GM12874 (cell line): ENCODE measurements at regions not wholly inside any gene's neighbourhood (a gene's known extent, or its start where the extent isn't known, plus 50 kb on each side); places are given as distances from the start of the nearest gene placed in this dataset.

Experiments used
- CTCF ChIP-seq: IDR thresholded peaks from 2 replicates; pipeline ENCODE4 v1.5.1; 2011; ENCODE audit warnings: low read depth, mild to moderate bottlenecking, control low read depth, low read length, moderate library complexity; ENCODE audit not compliant: insufficient read depth

- no peak for TF ChIP-seq CTCF
Measured at GRCh38 chr1:192053531-192053971, 104.7 kb upstream of the RGS18 start.

- no peak for TF ChIP-seq CTCF
Measured at GRCh38 chr1:192057766-192058165, 100.5 kb upstream of the RGS18 start.

- TF ChIP-seq CTCF = no peak
Measured at GRCh38 chr1:192059407-192059806, 98.9 kb upstream of the RGS18 start.

- TF ChIP-seq CTCF = no peak
Measured at GRCh38 chr1:192061556-192061955, 96.7 kb upstream of the RGS18 start.

GRCh38 chr1:192065087-192065486, 93.2 kb upstream of the RGS18 start:
- no peak for TF ChIP-seq CTCF

GRCh38 chr1:192066202-192066601, 92.1 kb upstream of the RGS18 start:
- no peak for TF ChIP-seq CTCF

- no peak for TF ChIP-seq CTCF
Measured at GRCh38 chr1:192067360-192067759, 90.9 kb upstream of the RGS18 start.

GRCh38 chr1:192070213-192070612, 88.0 kb upstream of the RGS18 start:
- TF ChIP-seq CTCF = no peak
